Liver (tissue), 3 donors: ENCODE measurements at regions not wholly inside any gene's neighbourhood (a gene's known extent, or its start where the extent isn't known, plus 50 kb on each side); places are given as distances from the start of the nearest gene placed in this dataset.
"Not testable (repeated sequence)": the region's sequence is repeated elsewhere in the genome, so short reads cannot be mapped to it uniquely, and the experiment has no call there.

Source experiments
- CTCF ChIP-seq: fragments of 150-350 bp; IDR thresholded peaks from 2 replicates; pipeline ENCODE4 v1.5.1; 2017; ENCODE audit warnings: improper control_type of control experiment, low read depth, low read length; ENCODE audit not compliant: missing input control
- TAF1 ChIP-seq: conservative IDR thresholded peaks from 2 replicates; pipeline ENCODE4 v1.6.1; 2016; ENCODE audit warnings: antibody characterized with exemption, mild to moderate bottlenecking
- donor health status: healthy.
- donor health status: healthy.

GRCh38 chr3:164291486-164291885 lies 786.8 kb downstream of the SI start:
- not testable (repeated sequence) for TF ChIP-seq CTCF, TAF1
